Trophoblast cell (in vitro differentiated cells and primary cell): ENCODE measurements at regions not wholly inside any gene's neighbourhood (a gene's known extent, or its start where the extent isn't known, plus 50 kb on each side); places are given as distances from the start of the nearest gene placed in this dataset.

ENCODE experiments used
- DNase-seq, 2 donors: peaks; one replicate each; pipeline ENCODE4 v3.0.0-alpha.2; 2016
- H2AFZ ChIP-seq: 2 replicates; pipeline ENCODE4 v1.6.1; 2013; ENCODE audit warnings: low read length, moderate library complexity, mild to moderate bottlenecking; ENCODE audit not compliant: insufficient read depth, poor library complexity
- H2AK5ac ChIP-seq: 2 replicates; pipeline ENCODE4 v1.6.1; 2013; ENCODE audit warnings: mild to moderate bottlenecking, low read length
- H2BK120ac ChIP-seq: 2 replicates; pipeline ENCODE4 v1.6.1; 2013; ENCODE audit warnings: low read length, mild to moderate bottlenecking, moderate library complexity; ENCODE audit not compliant: insufficient read depth, poor library complexity
- H2BK12ac ChIP-seq: 2 replicates; pipeline ENCODE4 v1.6.1; 2013; ENCODE audit warnings: mild to moderate bottlenecking, low read length, moderate library complexity
- H2BK5ac ChIP-seq: 2 replicates; pipeline ENCODE4 v1.6.1; 2013; ENCODE audit warnings: low read length, low read depth, moderate library complexity, mild to moderate bottlenecking; ENCODE audit not compliant: poor library complexity
- H3K14ac ChIP-seq: 2 replicates; pipeline ENCODE4 v1.6.1; 2013; ENCODE audit warnings: mild to moderate bottlenecking, low read length
- H3K18ac ChIP-seq: 2 replicates; pipeline ENCODE4 v1.6.1; 2013; ENCODE audit warnings: mild to moderate bottlenecking, low read length
- H3K23ac ChIP-seq: 2 replicates; pipeline ENCODE4 v1.6.1; 2013; ENCODE audit warnings: low read length
- H3K27ac ChIP-seq: 2 replicates; pipeline ENCODE4 v1.5.1; 2013; ENCODE audit warnings: low read depth, mild to moderate bottlenecking, inconsistent platforms, low read length, moderate library complexity
- H3K27me3 ChIP-seq: 2 replicates; pipeline ENCODE4 v1.6.1; 2013; ENCODE audit warnings: inconsistent platforms, mild to moderate bottlenecking, low read length, moderate library complexity; ENCODE audit not compliant: insufficient read depth
- H3K36me3 ChIP-seq, 2 experiments: 1 replicate in 1 of 2; 2 replicates in 1 of 2; pipeline ENCODE4 v1.6.1; 2013; ENCODE audit warnings: low read length in 2 of 2, mild to moderate bottlenecking in 2 of 2, moderate library complexity in 1 of 2; ENCODE audit not compliant: insufficient read depth in 2 of 2, control insufficient read depth in 1 of 2
- H3K4ac ChIP-seq: 2 replicates; pipeline ENCODE4 v1.6.1; 2013; ENCODE audit warnings: low read depth, mild to moderate bottlenecking, low read length, moderate library complexity
- H3K4me1 ChIP-seq, 2 experiments: 1 replicate in 1 of 2; 2 replicates in 1 of 2; pipeline ENCODE4 v1.6.1; 2013; ENCODE audit warnings: low read length in 2 of 2, mild to moderate bottlenecking in 2 of 2, moderate library complexity in 1 of 2; ENCODE audit not compliant: insufficient read depth in 2 of 2, control insufficient read depth in 1 of 2
- H3K4me2 ChIP-seq: 2 replicates; pipeline ENCODE4 v1.6.1; 2013; ENCODE audit warnings: inconsistent platforms, mild to moderate bottlenecking, low read length, moderate library complexity
- H3K4me3 ChIP-seq: 2 replicates; pipeline ENCODE4 v1.5.1; 2013; ENCODE audit warnings: mild to moderate bottlenecking, low read depth, low read length, inconsistent platforms
- H3K79me1 ChIP-seq: one replicate; pipeline ENCODE4 v1.6.1; 2013; ENCODE audit warnings: low read length
- H3K79me2 ChIP-seq: 2 replicates; pipeline ENCODE4 v1.6.1; 2013; ENCODE audit warnings: low read length, mild to moderate bottlenecking; ENCODE audit not compliant: control insufficient read depth, insufficient read depth, poor library complexity
- H3K9ac ChIP-seq: 2 replicates; pipeline ENCODE4 v1.6.1; 2013; ENCODE audit warnings: mild to moderate bottlenecking, low read length
- H3K9me3 ChIP-seq: 2 replicates; pipeline ENCODE4 v1.6.1; 2013; ENCODE audit warnings: low read depth, mild to moderate bottlenecking, control low read depth, inconsistent platforms, low read length; ENCODE audit not compliant: insufficient read depth
- H4K12ac ChIP-seq: 2 replicates; pipeline ENCODE4 v1.6.1; 2013; ENCODE audit warnings: low read depth, mild to moderate bottlenecking, low read length, moderate library complexity
- H4K8ac ChIP-seq: 2 replicates; pipeline ENCODE4 v1.6.1; 2013; ENCODE audit warnings: low read depth, mild to moderate bottlenecking, low read length, moderate library complexity
- H4K91ac ChIP-seq: one replicate; pipeline ENCODE4 v1.6.1; 2013; ENCODE audit warnings: low read depth, mild to moderate bottlenecking, low read length, moderate library complexity
- WGBS: extraction: QIAGEN DNeasy Blood & Tissue Kit; methylation state at CpG from one replicate; pipeline ENCODE4 v1.1.7; 2013; ENCODE audit warnings: missing lambda C conversion rate; ENCODE audit not compliant: insufficient read length, insufficient coverage; ENCODE audit errors: extremely low coverage; 5-methylcytosine and 5-hydroxymethylcytosine counted together

- Histone ChIP-seq H3K9me3 (peaks cover 2% of the 10 kb centered on the region), H2BK5ac (no peak overlapping the region), H4K8ac (no peak overlapping the region), H3K4me1 (peaks cover 0 to 5% of the 10 kb centered on the region in 2 experiments), H2AK5ac (no peak overlapping the region), H3K27me3 (no peaks in the 10 kb centered on the region), H3K18ac (no peak overlapping the region), H3K4me3 (no peak overlapping the region), H3K9ac (no peak overlapping the region), H3K36me3 (no peaks in the 10 kb centered on the region), H3K79me2 (no peaks in the 10 kb centered on the region), H3K14ac (no peak overlapping the region), H4K12ac (no peak overlapping the region), H3K4ac (no peak overlapping the region), H4K91ac (no peak overlapping the region), H3K27ac (no peak overlapping the region), H2AFZ (no peak overlapping the region), H3K23ac (no peak overlapping the region), H3K4me2 (no peak overlapping the region), H2BK120ac (no peak overlapping the region), H3K79me1 (no peaks in the 10 kb centered on the region), H2BK12ac (no peak overlapping the region)
- WGBS, result no CpG with 5 or more reads among the region's 8 CpGs
- no peak for DNase-seq
These were observed 725.2 kb downstream of the PTPRU start for GRCh38 chr1:29961293-29962059.

GRCh38 chr1:29960876-29961275 lies 724.6 kb downstream of the PTPRU start:
- H3K79me2 ChIP-seq, result no peaks in the 10 kb centered on the region
- H3K79me1 ChIP-seq, result no peaks in the 10 kb centered on the region
- no peak overlapping the region for H3K23ac ChIP-seq
- no peaks in the 10 kb centered on the region for H3K36me3 ChIP-seq
- no CpG with 5 or more reads among the region's 10 CpGs for WGBS
- H3K14ac ChIP-seq, result no peak overlapping the region
- no peak overlapping the region for H2BK120ac ChIP-seq
- H4K8ac ChIP-seq, result no peak overlapping the region
- no peak overlapping the region for H3K4me3 ChIP-seq
- no peak overlapping the region for H2BK12ac ChIP-seq
- no peak overlapping the region for H3K4me2 ChIP-seq
- H2AFZ ChIP-seq, result no peak overlapping the region
- H2AK5ac ChIP-seq, result no peak overlapping the region
- no peak overlapping the region for H3K4ac ChIP-seq
- no peaks in the 10 kb centered on the region for H3K27me3 ChIP-seq
- no peak overlapping the region for H4K91ac ChIP-seq
- peaks cover 0 to 5% of the 10 kb centered on the region in 2 experiments for H3K4me1 ChIP-seq
- no peak overlapping the region for H2BK5ac ChIP-seq
- H3K27ac ChIP-seq, result no peak overlapping the region
- H3K9me3 ChIP-seq, result peaks cover 2% of the 10 kb centered on the region
- H3K18ac ChIP-seq, result no peak overlapping the region
- DNase-seq, result no peak
- H3K9ac ChIP-seq, result no peak overlapping the region
- no peak overlapping the region for H4K12ac ChIP-seq

GRCh38 chr1:29960156-29960755 lies 723.9 kb downstream of the PTPRU start:
- Histone ChIP-seq H3K14ac (no peak overlapping the region), H3K79me1 (no peaks in the 10 kb centered on the region), H2AK5ac (no peak overlapping the region), H3K4ac (no peak overlapping the region), H2AFZ (no peak overlapping the region), H4K8ac (no peak overlapping the region), H2BK12ac (no peak overlapping the region), H3K9ac (no peak overlapping the region), H3K4me1 (peaks cover 0 to 5% of the 10 kb centered on the region in 2 experiments), H4K12ac (no peak overlapping the region), H3K27me3 (no peaks in the 10 kb centered on the region), H3K9me3 (peaks cover 2% of the 10 kb centered on the region), H3K18ac (no peak overlapping the region), H4K91ac (no peak overlapping the region), H3K4me3 (no peak overlapping the region), H3K4me2 (no peak overlapping the region), H2BK5ac (no peak overlapping the region), H3K36me3 (no peaks in the 10 kb centered on the region), H3K79me2 (no peaks in the 10 kb centered on the region), H2BK120ac (no peak overlapping the region), H3K27ac (no peak overlapping the region), H3K23ac (no peak overlapping the region)
- no CpG with 5 or more reads among the region's 10 CpGs for WGBS
- no peak for DNase-seq

GRCh38 chr1:29959356-29959755 lies 723.0 kb downstream of the PTPRU start:
- Histone ChIP-seq H3K4me2 (no peak overlapping the region), H3K27me3 (no peaks in the 10 kb centered on the region)

More at GRCh38 chr1:29959356-29959755, 723.0 kb downstream of the PTPRU start:
- Histone ChIP-seq H2AK5ac (no peak overlapping the region), H2AFZ (no peak overlapping the region), H3K27ac (no peak overlapping the region), H3K79me2 (no peaks in the 10 kb centered on the region), H2BK120ac (no peak overlapping the region), H2BK5ac (no peak overlapping the region), H2BK12ac (no peak overlapping the region), H4K91ac (no peak overlapping the region), H3K23ac (no peak overlapping the region), H4K8ac (no peak overlapping the region), H3K18ac (no peak overlapping the region), H3K9me3 (peaks cover 2% of the 10 kb centered on the region), H3K79me1 (no peaks in the 10 kb centered on the region), H3K36me3 (no peaks in the 10 kb centered on the region), H3K9ac (no peak overlapping the region), H3K4me3 (no peak overlapping the region), H3K4ac (no peak overlapping the region), H3K4me1 (peaks cover 0 to 2% of the 10 kb centered on the region in 2 experiments), H4K12ac (no peak overlapping the region), H3K14ac (no peak overlapping the region)
- WGBS, result no CpG with 5 or more reads among the region's 4 CpGs
- no peak for DNase-seq
